OCI-LY3 (cell line): ENCODE measurements at regions not wholly inside any gene's neighbourhood (a gene's known extent, or its start where the extent isn't known, plus 50 kb on each side); places are given as distances from the start of the nearest gene placed in this dataset.

Experiments
- EZH2phosphoT487 ChIP-seq: fragments of 200-600 bp; shearing (Covaris generic); IDR thresholded peaks from 2 replicates; pipeline ENCODE4 v1.6.1; 2018; ENCODE audit warnings: antibody characterized with exemption, mixed run types, low read depth
- TF ChIP-seq, protein P1 (sequence below): fragments of 200-600, 300-600 bp; sonication (generic); IDR thresholded peaks from 2 replicates; pipeline ENCODE4 v1.5.1; 2014; ENCODE audit warnings: antibody characterized with exemption, low read length, low read depth

DNA sequence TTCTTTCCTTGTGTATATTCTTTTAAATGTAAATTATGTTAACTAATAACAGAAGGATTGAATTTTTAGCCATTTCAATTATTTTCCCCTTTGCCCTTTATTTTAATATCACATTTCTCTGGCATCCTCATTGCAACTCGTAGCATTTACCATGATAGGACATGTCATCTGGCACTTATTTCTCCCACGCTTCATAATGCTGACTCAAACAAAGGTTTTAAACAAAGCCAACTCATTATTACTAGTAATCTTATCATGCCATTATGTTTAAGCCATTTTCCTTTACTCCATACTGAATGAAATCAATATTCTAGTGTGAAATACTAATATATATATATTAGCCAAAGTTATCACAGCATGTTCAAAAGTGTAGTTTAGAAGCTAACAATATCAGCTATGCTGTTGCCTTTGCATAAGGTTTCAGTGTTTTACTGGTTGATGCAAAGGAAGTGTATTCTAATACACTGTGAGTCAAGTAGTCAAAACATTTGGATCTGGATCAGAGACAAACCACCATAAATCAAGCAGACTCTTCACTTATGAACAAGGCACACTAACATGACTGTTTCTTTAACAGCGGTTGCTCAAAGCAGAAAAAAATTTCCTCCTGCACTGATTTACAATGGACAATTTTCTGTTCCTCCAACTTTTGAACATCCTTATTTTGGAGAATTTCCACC lies 281.6 kb downstream of the SLC7A11 start:
- TF ChIP-seq, protein P1, sequence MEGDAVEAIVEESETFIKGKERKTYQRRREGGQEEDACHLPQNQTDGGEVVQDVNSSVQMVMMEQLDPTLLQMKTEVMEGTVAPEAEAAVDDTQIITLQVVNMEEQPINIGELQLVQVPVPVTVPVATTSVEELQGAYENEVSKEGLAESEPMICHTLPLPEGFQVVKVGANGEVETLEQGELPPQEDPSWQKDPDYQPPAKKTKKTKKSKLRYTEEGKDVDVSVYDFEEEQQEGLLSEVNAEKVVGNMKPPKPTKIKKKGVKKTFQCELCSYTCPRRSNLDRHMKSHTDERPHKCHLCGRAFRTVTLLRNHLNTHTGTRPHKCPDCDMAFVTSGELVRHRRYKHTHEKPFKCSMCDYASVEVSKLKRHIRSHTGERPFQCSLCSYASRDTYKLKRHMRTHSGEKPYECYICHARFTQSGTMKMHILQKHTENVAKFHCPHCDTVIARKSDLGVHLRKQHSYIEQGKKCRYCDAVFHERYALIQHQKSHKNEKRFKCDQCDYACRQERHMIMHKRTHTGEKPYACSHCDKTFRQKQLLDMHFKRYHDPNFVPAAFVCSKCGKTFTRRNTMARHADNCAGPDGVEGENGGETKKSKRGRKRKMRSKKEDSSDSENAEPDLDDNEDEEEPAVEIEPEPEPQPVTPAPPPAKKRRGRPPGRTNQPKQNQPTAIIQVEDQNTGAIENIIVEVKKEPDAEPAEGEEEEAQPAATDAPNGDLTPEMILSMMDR: no peak
- no peak for TF ChIP-seq EZH2phosphoT487
